Prostate gland (tissue), 2 donors: ENCODE measurements at regions not wholly inside any gene's neighbourhood (a gene's known extent, or its start where the extent isn't known, plus 50 kb on each side); places are given as distances from the start of the nearest gene placed in this dataset.

Source experiments
- CTCF ChIP-seq, 4 experiments: fragments of 200-600 bp in 2 of 4; fragments of 450-650 bp in 2 of 4; sonication (generic) in 2 of 4; IDR thresholded peaks; 1 replicate in 3 of 4; 2 replicates in 1 of 4; pipeline ENCODE4 v1.5.1; 2016 to 2019; ENCODE audit warnings: antibody characterized with exemption in 4 of 4, mild to moderate bottlenecking in 2 of 4, moderate library complexity in 2 of 4
- POLR2A ChIP-seq: fragments of 450-650 bp; IDR thresholded peaks from one replicate; pipeline ENCODE4 v1.6.1; 2016; ENCODE audit warnings: antibody characterized with exemption, mild to moderate bottlenecking

GRCh38 chr10:59508296-59508695 lies 145.9 kb upstream of the FAM13C start:
- no peak for TF ChIP-seq CTCF (IDR thresholded peaks at IDR 0.05)
- TF ChIP-seq POLR2A, result no peak
